Suprapubic skin (tissue), 4 donors: ENCODE measurements at regions not wholly inside any gene's neighbourhood (a gene's known extent, or its start where the extent isn't known, plus 50 kb on each side); places are given as distances from the start of the nearest gene placed in this dataset.
"Not testable (repeated sequence)": the region's sequence is repeated elsewhere in the genome, so short reads cannot be mapped to it uniquely, and the experiment has no call there.

Experiments used
- POLR2A ChIP-seq, 2 donors: fragments of 450-650 bp; IDR thresholded peaks; one replicate each; pipeline ENCODE4 v1.6.1; 2017; ENCODE audit warnings: antibody characterized with exemption in 2 of 2, mild to moderate bottlenecking in 2 of 2, moderate library complexity in 2 of 2
- POLR2AphosphoS5 ChIP-seq, 3 donors: sonication (generic); formaldehyde crosslinking; IDR thresholded peaks; one replicate each; pipeline ENCODE4 v1.6.1; 2017; ENCODE audit warnings: antibody characterized with exemption in 3 of 3
- TF ChIP-seq, protein P1 (sequence below), 2 donors: fragments of 200-600 bp in 1 of 2; fragments of 450-650 bp in 1 of 2; sonication (generic) in 1 of 2; IDR thresholded peaks; one replicate each; pipeline ENCODE4 v1.5.1; 2016 to 2019; ENCODE audit warnings: antibody characterized with exemption in 2 of 2, mild to moderate bottlenecking in 1 of 2, moderate library complexity in 1 of 2

DNA sequence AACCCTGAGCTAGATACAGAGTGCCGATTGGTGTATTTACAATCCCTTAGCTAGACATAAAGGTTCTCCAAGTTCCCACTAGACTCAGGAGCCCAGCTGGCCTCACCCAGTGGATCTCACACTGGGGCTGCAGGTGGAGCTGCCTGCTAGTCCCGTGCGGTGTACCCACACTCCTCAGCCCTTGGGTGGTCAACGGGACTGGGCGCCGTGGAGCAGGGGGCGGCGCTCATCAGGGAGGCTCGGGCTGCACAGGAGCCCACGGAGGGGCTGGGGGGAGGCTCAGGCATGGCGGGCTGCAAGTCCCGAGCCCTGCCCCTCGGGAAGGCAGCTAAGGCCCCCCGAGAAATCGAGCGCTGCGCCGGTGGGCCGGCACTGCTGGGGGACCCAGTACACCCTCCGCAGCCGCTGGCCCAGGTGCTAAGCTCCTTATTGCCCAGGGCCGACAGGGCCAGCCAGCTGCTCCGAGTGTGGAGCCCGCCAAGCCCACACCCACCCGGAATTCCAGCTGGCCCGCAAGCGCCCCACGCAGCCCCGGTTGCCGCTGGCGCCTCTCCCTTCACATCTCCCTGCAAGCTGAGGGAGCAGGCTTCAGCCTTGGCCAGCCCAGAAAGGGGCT, 1717.4 kb downstream of the SLITRK1 start:
- TF ChIP-seq, protein P1, sequence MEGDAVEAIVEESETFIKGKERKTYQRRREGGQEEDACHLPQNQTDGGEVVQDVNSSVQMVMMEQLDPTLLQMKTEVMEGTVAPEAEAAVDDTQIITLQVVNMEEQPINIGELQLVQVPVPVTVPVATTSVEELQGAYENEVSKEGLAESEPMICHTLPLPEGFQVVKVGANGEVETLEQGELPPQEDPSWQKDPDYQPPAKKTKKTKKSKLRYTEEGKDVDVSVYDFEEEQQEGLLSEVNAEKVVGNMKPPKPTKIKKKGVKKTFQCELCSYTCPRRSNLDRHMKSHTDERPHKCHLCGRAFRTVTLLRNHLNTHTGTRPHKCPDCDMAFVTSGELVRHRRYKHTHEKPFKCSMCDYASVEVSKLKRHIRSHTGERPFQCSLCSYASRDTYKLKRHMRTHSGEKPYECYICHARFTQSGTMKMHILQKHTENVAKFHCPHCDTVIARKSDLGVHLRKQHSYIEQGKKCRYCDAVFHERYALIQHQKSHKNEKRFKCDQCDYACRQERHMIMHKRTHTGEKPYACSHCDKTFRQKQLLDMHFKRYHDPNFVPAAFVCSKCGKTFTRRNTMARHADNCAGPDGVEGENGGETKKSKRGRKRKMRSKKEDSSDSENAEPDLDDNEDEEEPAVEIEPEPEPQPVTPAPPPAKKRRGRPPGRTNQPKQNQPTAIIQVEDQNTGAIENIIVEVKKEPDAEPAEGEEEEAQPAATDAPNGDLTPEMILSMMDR (IDR thresholded peaks at IDR 0.05) = not testable (repeated sequence)
- not testable (repeated sequence) for TF ChIP-seq POLR2A, POLR2AphosphoS5 (IDR thresholded peaks at IDR 0.05)
